GM12864 (cell line): ENCODE measurements at regions not wholly inside any gene's neighbourhood (a gene's known extent, or its start where the extent isn't known, plus 50 kb on each side); places are given as distances from the start of the nearest gene placed in this dataset.

Experiments used
- DNase-seq: peaks from one replicate; pipeline ENCODE4 v3.0.0-alpha.2; 2011; ENCODE audit warnings: low read depth
- H3K4me3 ChIP-seq: 2 replicates; pipeline ENCODE4 v1.5.1; 2011; ENCODE audit warnings: mild to moderate bottlenecking, low read depth, low read length, control low read depth
- TF ChIP-seq, protein P1 (sequence below): IDR thresholded peaks from 2 replicates; pipeline ENCODE4 v1.5.1; 2011; ENCODE audit warnings: low read depth, mild to moderate bottlenecking, moderate library complexity, low read length, control low read depth, inconsistent platforms; ENCODE audit errors: missing control alignments

DNA sequence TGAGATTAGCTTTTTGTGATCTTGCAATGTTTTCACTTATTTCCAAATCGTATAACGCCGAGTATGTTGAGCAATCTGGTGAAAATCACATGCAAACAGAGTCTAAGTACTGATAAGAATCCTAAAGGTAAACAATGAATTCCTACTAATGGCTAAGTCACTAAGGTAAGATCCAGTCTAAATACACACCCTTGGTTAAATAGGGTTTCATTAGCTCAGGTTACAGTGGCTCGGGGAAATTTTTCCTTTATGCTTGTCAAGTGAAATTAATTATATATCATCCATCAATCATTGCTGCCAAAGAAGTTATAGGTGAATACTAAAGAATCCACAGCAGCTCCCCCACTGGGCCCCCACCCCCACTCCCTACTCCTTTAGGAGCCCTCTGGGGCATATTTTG lies 139.3 kb downstream of the SOX2 start:
- H3K4me3 ChIP-seq, result no peak overlapping the region
- TF ChIP-seq, protein P1, sequence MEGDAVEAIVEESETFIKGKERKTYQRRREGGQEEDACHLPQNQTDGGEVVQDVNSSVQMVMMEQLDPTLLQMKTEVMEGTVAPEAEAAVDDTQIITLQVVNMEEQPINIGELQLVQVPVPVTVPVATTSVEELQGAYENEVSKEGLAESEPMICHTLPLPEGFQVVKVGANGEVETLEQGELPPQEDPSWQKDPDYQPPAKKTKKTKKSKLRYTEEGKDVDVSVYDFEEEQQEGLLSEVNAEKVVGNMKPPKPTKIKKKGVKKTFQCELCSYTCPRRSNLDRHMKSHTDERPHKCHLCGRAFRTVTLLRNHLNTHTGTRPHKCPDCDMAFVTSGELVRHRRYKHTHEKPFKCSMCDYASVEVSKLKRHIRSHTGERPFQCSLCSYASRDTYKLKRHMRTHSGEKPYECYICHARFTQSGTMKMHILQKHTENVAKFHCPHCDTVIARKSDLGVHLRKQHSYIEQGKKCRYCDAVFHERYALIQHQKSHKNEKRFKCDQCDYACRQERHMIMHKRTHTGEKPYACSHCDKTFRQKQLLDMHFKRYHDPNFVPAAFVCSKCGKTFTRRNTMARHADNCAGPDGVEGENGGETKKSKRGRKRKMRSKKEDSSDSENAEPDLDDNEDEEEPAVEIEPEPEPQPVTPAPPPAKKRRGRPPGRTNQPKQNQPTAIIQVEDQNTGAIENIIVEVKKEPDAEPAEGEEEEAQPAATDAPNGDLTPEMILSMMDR, result no peak
- DNase-seq, result no peak

DNA sequence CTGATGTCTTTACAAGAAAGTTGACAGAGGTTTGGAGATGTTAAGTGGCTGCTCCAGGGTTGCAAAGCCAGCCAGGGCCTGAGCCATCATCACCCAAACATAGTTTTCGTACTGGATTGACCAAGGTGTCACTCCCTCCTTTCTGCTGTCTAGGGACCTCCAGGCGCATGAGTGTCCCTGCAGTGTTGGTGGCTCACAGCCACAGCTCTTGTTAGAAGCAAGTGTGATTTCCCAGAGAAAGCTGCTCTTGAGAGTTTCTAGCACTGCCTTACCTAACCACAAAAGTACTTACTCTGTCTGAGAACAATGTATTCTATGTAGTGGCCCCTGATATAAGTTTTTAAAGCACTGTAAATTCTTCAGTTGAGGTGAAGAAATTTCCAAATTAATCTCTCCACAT lies 144.1 kb downstream of the SOX2 start:
- DNase-seq, result no peak
- H3K4me3 ChIP-seq, result no peak overlapping the region
- TF ChIP-seq, protein P1, result no peak

DNA sequence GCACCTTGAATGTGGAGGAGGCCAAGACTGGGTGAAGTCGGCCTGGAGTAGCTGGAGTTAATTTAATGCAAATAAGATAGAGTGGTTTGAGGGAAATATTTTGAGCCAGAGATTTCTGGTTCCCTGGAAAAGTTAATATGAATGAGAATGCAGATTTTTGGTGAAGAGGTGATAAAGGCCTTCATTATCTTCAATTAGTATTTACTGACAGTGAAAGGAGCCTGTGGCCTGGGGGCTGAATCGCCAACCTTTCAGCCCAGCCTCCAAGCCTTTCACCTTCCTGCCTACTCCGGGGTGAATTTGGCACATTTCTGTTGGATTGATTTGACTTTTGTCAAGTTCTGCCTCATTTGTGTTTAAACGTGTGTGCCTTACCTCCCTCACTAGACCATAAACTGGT lies 147.8 kb downstream of the SOX2 start:
- no peak for DNase-seq
- TF ChIP-seq, protein P1, result no peak
- no peak overlapping the region for H3K4me3 ChIP-seq

DNA sequence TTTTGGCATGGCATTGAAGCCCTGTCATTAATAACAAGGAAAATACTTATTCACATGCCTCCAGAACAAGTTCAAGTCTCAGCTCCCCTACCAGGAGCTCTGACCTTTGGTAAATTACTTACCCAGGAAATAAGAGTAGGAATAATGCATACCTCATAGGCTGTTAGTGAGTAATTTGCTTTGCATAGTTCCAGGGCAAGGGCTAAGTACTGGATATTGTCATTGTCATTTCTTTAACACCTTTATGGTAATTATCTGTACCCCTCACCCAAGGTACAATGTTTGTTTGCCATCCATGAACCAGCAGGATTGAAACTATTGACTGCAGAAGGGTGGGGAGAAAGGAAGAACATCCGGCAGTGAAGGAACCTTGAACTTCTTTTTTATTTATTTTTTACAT lies 148.5 kb downstream of the SOX2 start:
- TF ChIP-seq, protein P1, result no peak
- no peak overlapping the region for H3K4me3 ChIP-seq
- no peak for DNase-seq

DNA sequence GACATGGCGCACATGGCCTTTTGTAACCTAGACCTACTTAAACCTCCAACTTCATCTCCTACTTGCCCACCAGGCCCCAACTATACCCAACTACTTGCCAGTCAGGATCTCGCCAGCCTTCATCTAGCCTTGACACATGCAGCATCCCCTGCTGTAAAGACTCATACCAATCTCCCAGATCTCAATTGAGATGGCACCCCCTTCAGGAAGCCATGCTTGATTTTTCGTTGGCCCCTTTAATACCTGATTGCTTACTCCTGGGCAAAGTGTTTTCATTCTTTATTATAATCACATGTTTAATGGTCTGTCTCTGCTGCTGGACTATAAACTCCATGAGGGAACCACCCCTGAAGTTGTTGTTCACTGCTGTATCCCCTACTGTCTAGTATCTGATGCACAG lies 150.8 kb downstream of the SOX2 start:
- TF ChIP-seq, protein P1, result no peak
- no peak for DNase-seq
- no peak overlapping the region for H3K4me3 ChIP-seq

DNA sequence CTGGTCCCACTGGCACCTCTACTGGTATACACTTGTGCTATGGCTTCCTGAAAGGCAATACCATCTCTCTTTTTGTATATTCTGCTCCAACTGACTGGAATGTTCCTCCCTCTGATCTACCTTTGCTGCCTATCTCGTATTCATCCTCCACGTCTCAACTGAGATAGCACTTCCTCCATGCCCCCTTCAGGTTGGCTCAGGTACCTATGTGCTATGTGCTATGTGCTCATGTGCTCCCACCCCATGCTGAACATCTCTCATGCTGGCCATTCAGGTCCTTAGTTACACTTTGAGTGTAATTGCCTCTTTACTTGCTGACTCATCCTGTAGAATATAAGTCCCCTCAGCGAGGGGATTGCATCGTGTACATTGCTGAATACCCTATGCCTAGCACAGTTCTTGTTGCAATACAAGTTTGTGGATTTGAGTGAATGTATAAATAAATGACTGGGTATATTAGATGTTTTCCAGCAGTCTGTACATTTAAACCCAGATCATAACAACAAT lies 156.9 kb downstream of the SOX2 start:
- H3K4me3 ChIP-seq, result no peak overlapping the region
- TF ChIP-seq, protein P1, result no peak
- no peak for DNase-seq

DNA sequence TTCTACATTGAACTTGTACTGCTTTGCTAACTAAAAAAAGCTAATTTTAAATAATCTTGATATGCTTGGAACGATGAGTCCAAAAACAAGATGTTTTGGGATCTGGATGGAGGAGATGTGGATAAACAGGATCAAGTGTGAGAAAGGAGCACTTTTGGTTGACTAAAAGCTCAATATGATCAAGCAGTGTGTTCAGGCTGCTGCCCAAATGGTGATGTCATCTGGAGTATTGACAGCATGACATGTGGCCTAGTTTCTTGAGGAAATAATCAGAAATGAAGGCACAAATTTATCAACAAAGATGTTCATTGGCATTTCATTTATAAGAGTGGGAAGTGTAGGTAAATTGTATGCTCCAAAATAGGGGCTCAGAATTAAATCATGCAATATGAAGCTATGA lies 161.2 kb downstream of the SOX2 start:
- no peak for DNase-seq
- H3K4me3 ChIP-seq, result no peak overlapping the region
- TF ChIP-seq, protein P1, result no peak
